GM18517 (cell line): ENCODE measurements at regions not wholly inside any gene's neighbourhood (a gene's known extent, or its start where the extent isn't known, plus 50 kb on each side); places are given as distances from the start of the nearest gene placed in this dataset.

Experiments
- ATAC-seq: cut with Tn5 transposase; IDR thresholded peaks from one replicate; pipeline ENCODE4 v1.9.1; 2021; ENCODE audit warnings: mild to moderate bottlenecking, moderate library complexity; ENCODE audit not compliant: unreplicated experiment

DNA sequence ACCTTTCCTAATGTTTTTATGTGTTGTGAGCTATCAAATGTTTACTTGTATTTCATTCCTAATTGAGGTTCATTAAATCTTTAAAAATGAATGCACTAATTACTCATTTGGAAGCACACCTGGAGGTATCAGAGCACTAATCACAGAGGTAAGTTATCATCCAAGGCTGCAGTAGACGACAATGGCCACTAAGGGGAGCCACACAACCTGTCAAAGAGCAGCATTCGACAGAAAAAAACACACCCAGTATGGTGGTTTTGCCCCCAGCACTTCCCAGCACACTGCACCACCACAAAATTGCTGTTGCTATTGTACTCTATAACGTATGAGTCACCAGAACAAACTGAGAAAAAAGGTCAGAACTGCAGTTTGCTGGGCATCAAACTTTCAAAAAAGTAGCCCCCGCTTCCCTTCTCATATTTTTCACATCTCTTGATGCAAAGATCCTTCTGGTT, 205.9 kb upstream of the IGF1R start:
- ATAC-seq = peak; percentile 77

DNA sequence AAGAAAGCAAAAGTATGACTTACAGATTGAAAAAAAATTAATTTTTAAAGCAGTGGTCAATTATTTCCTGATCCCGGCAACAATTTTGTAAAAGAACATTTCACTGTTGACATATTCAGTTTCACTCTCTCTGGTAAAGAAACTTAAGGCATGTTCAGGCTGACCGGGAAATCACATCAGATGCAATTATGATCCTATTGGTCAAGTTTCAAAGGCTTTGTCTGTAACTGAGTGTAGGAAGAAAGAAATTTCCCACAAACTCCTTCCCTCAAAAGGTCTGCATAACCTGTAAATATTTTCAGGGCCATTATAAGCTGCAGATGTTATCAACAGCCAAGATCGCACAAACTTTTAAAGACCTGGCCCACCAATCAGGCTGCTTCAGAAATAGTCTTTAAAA, 205.4 kb upstream of the IGF1R start:
- no peak for ATAC-seq

DNA sequence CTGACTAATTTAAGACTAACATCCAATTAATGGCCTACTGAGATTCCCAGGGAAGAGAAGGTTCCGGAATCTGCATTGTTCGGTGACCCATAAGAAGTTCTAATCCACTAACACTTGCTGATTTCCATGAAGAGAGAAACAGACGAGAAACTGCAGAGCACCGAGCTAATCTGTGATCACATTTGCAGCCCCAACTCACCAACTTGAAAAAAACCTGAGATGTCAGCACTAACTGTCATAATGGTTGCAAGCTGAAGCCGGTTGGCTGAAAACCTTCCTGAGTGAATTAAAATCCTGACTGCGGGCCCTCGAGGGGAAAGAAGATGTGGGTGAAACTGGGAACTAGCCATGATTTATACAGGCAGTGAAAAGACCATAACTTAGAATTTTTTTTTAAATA, 204.8 kb upstream of the IGF1R start:
- ATAC-seq = no peak

DNA sequence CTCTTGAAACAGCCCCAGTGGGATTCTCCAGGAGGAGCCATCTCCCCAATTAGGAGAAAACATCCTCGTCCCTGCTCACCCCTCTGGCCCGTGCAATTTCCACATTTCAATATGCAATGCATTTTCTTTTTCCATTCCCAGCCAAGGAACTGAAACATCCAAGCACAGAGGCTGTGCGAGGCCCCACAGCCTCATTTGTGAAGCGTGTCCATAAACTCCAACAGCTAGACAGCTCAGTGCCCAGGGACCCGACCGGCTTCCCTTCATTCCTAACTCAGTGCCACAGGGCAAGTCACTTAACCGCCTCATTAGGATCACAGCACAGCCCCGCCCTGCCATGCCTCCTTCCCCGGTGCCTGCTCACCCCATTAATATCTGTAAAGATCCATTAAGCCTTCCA, 204.2 kb upstream of the IGF1R start:
- no peak for ATAC-seq

DNA sequence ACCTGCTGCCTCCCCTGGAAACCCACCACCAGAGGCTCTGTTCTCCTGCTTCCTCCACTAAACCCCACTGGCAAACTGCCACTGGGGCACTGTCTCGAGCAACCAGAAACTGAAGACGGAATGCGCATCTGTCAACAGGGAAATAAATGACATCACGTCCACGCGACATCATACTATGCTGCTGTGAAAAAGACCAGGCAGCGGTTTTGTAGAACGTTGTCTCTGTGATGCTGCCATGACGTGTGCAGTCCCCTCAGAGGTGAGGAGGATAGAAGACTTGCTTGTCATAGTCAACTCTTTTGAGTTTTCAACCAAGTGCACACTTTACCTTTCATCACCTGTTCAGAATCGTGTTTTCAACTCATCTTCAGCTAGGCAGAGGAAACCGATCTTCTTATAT, 203.0 kb upstream of the IGF1R start:
- no peak for ATAC-seq

DNA sequence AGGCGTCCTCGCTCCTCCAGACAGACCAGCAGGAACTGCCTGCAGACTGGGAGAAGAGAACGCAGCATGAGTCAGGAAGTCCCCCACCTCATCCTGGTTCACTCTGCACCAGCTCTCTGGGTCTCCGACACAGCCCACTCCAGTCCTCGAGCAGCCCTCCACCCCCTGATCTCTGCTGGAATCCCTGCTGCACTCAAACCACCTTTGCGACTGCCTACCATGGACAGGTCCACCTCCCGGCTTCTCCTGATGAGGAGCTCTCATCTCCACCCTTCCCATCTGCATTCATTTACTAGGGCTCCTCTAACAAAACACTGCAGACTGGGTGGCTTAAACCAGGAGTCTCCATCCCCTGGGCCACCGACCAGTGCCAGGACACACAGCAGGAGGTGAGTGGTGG, 202.3 kb upstream of the IGF1R start:
- ATAC-seq = no peak

DNA sequence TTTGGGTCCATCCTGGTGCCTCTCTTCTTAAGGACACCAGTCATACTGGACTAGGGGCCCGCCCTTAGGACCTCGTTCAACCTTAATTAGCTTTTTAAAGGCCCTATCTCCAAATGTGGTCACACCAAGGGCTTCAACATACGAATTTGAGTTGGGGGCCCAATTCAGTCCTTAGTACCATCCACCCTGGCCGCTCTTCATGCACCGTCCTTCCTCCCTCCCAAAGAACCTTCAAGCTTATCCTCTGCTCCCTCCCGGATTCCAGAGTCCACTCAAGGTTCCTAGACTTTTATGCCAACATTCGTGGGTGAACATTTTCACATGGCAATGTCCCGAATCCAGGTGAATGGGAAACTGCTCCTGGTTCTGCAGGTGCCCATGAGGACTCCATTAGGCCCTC, 201.3 kb upstream of the IGF1R start:
- ATAC-seq = no peak

DNA sequence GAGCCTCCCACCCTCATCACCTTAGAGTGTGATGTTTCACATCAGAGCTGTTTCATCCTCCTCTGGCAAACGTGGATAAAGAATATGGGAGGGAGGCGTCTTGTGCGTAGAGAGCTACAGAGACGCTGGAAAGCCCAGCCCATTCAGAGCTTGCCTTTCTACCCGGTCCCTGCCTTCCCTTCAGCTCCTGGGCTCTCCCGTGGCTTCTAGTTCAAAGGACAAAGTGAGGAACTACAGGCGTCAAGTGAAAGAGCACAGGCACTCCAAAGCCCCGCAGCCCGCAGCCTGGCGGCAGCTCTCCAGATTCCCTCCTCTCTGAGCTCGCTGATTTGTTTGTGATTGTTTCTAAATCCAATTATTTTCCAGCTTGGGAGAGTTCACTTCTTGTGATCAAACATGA, 197.1 kb upstream of the IGF1R start:
- no peak for ATAC-seq

DNA sequence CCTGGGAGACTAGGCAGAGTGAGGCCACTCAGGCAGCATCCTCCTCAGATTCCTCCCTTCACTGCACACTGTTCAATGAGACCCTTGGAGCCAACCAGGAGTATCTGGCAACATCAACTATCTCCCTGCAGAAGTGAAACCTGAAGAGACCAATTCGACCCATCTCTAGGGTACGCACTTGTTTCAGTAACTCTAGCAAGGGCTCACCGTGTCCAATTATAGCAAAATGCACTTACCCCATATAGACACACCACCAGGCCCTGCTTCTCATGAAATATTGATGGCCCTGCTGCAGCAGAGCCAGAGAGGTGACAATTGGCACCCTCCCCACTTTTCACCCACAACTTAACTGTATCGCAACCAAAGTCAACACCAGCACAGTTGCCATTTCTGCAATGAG, 196.1 kb upstream of the IGF1R start:
- no peak for ATAC-seq

DNA sequence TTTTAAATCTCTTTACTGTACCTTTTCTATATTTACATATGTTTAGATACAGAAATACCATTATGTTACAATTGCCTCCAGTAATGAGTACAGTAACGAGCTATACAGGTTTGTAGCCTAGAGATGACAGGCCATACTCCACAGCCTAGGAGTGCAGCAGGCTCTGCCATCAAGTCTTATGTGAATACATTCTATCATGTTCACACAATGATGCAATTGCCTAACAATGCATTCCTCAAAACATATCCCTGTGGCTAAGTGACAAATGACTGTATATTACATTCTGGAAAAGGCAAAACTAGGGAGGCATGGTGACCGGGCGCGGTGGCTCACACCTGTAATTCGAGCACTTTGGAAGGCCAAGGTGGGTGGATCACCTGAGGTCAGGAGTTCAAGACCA, 192.4 kb upstream of the IGF1R start:
- no peak for ATAC-seq

DNA sequence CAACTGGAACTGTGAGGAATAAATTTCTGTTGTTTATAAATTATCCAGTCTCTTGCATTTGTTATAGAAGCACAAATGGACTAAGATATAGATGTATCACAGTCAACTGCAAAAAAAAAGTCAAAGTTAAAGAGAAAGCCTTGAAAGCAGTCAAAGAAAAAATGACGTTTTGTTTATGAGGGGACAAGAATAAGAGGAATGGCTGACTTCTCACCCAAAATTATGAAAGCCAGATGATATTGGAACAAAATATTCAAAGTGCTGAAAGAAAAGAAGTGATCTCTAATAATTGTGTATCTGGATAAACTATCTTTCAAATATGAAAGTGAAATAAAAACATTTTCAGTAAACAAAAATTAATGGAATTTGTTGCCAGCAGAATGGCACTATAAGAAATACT, 171.8 kb upstream of the IGF1R start:
- ATAC-seq = no peak

DNA sequence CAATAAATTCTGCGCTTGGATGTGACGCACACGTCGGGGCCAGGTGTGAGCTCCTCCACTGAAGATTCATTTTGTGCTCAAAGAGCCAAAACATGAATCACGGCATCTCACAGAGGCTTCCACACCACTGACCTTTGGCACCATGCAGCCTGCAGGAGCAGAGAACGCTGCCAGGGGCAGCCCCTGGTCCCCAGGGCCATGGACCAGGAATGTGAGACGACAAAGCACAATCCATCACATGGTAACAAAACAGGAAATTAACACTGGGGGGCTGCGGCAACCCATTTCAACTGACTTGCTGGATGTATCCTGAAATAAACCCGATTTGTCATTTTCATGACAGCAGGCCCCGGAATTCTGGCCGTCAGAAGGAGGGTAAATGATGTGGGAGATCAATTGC, 167.5 kb upstream of the IGF1R start:
- ATAC-seq = no peak

DNA sequence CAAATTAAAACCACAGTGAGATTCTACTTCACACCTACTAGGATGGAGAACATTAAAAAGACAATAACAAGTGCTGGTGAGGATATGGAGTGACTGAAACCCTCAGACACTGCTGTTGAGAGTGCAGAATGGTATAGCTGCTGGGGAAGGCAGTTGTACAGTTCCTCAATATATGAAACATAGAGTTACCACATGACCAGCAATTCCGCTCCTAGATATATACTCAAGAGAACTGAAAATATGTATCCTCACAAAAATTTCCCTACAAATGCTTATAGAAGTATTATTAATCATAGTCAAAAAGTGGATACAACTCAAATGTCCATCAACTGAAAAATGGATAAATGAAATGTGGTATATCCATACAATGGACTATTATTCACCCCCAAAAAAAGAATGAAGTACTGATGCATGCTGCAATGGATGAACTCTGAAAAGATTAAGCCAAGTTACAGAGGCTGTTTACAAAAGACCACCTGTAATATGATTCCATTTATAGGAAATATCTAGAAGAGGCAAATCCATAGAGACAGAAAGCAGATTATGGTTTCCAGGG, 164.7 kb upstream of the IGF1R start:
- ATAC-seq = no peak

DNA sequence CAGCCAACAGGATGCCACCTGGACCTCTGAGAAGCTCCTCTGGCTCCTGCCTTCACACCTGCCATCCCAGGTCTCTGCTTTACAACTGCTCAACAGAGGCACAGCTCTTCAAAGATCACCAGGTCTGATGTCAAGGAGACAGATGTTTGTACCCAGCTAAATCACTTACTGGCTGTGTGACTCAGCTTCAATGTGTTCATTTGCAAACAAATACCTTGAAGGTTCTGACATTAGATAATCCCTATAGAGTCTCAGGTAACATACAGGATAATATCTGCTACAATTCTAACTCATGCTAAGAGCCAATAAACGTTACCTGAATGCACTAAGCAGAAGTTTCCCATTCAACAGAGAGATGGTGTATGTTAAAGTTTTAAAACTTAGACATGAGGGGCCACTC, 163.4 kb upstream of the IGF1R start:
- no peak for ATAC-seq

DNA sequence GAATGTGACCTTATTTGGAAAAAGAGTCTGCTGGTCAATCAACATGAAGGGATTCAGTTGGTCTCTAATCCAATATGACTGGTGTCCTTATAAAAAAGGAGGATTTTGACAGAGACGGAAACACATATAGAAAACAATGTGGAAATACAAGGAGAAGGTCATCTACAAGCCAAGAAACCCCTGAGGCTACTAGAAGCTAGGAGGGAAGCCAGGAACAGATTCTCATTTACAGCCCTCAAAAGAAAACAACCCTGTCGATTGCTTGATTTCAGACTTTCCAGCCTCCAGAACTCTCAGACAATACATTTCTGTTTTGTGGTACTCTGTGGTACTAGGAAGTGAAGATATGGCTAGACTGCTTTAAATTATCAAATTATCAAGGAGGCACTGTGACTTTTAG, 162.9 kb upstream of the IGF1R start:
- no peak for ATAC-seq

DNA sequence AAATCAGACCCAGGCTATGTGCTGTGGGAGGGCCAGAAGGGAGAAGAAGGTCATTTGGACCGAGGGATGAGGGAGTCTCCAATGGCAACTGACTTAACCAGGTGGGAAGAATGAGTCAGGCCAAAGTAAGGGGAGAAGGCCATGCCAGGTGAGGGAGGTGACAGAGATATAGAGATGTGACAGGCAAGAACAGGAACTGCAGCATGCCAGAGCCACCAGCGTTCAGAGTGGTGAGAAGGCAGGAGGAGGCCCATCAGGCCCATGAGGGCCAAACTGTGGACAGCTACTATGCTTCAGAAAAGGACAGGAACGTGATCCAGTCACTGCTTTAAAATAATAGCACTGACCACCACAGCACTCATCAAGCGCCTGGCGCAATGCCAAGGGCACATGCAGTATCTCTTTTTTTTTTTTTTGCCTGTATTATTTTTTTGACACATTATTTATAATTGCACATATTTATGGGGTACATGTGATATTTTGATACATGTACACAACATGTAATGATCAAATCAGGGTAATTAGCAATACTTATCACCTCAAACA, 154.3 kb upstream of the IGF1R start:
- no peak for ATAC-seq

DNA sequence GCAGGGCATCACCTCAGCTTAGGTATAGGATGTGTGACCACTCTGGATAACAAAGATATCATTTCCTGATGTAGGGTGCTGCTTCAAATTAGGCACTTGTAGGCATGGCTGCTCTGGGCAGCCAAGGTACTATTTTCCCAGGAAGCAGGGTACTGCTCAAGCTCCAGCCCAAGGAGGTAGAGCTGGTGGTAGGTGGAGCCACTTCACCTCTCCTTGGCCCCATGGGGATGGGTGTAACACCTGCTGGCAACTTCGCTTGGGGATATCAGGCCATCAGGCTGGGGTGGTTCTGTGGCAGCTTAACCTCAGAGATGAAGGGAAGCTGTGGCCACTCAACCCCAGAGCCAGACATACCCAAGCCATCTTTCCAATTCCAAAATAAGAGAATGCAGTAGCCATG, 147.1 kb upstream of the IGF1R start:
- no peak for ATAC-seq

DNA sequence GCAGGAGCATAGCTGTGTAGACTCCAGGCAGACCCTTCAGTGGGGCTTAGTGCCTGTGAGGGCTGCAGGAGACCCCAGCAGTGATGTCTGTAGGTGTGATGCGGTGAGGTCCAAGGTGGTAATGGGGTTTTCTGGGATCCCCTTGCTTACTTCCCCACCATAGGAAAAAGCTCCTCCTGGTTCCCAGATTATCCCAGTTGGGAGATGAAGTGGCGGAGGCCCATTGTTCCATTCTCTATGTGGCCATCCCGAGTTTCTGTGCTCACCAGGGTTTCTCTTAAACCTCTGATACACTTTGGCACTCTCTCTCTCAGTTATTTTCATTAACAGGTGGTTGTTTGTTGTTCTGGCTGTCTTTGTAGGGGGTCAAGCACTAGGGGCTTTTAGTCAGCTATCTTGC, 146.7 kb upstream of the IGF1R start:
- ATAC-seq = no peak

DNA sequence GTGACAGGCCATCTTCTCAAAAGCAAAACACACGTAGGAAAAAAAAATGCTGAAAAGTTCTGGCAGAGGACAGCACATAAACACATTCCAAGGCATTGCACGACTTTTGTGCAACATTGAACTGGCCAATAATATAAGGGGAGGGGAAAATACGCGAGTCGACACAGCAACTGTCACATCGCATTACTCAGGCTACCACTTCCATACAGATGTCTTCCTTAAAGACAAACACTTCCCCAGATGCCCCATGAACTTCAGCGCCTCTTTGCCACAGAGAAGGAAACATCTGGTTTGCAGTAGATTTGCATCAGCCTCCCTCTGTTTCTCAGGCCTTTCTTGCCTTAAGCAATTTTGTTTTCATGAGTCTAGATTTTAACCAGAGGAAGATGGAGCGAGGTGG, 144.4 kb upstream of the IGF1R start:
- ATAC-seq = no peak

DNA sequence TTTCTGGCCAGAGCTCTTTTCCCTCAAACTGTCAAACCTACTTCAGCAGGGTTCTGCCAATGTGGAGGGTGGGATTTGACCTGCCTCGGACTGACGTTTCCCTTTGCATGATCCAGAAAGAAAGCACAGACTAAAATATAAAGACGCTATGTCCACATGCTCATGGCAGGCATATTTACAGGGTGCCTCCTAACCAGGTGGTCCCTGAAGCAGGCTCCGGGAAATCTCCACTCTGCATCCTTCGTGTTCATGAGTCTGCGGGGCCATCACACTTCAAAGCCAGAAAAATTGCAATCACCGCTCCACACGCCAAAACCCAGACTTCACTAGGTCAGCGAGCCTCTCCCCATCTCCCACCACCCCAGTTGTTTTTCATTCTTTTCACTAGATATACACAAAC, 143.3 kb upstream of the IGF1R start:
- no peak for ATAC-seq

DNA sequence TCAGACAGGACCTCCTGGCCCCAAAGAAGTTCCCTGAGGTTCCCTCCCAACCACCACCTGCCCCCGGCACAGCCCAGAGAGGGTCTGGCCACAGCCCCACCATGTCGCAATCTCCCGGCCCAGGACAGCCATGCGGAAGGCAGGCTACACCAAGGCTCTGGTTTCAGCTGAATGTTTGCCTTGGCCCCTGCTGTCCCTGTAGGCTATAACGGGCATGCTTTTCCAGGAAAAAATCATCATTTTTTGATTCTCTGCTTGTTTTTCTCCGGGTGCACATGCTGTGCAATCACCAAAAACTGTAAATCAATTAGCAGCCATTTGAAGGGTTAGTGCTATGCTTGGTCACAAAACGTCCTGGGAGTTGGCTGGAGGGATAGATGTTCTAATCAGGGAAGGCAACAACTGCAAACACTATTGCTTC, 142.7 kb upstream of the IGF1R start:
- no peak for ATAC-seq

DNA sequence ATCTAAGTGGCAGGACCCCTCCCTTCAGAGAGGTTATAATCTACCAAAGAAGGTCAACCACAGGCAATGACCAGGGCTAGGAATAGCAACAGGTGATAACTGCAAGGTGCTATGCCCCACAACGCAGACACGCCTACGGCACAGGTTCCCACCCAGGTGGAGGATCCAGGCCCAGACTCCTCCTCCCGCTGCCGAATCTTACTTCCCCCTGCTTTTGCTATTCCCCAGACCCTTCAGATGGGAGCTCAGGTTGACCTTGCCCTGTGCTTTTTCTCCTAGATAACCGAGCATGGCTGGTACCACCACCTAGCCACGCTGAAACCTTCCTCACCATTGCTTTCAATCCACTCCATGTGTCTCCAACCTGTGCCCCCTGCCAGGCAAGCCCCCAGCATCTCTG, 142.2 kb upstream of the IGF1R start:
- ATAC-seq = no peak

DNA sequence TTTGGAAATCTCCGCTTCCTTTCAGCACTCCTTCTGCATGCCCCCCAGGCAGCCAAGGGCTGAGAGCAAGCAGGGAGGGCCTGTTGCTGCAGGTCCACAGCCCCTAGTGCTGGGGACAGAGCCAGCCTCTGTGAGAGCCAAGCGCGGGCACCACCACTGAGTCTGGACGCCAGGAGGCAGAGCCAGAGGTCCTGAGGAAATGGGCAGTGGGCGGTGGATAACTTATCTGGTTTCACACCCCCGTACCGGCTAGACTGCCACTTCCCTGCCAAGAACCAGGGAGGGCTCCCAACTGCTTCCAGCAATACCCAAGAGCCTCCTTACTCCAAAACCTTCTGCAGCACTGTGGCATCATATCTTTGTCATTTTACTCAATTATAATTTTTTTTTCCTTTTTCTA, 141.6 kb upstream of the IGF1R start:
- no peak for ATAC-seq
